Thyroid gland (tissue), 4 donors: ENCODE measurements at regions not wholly inside any gene's neighbourhood (a gene's known extent, or its start where the extent isn't known, plus 50 kb on each side); places are given as distances from the start of the nearest gene placed in this dataset.

Source experiments
- POLR2A ChIP-seq, 2 donors: fragments of 450-650 bp; IDR thresholded peaks; one replicate each; pipeline ENCODE4 v1.6.1; 2017; ENCODE audit warnings: antibody characterized with exemption in 2 of 2, mild to moderate bottlenecking in 2 of 2, moderate library complexity in 1 of 2
- TF ChIP-seq, protein P1 (sequence below), 6 experiments: fragments of 200-600 bp in 3 of 6; fragments of 450-650 bp in 3 of 6; sonication (generic) in 3 of 6; IDR thresholded peaks; one replicate each; pipeline ENCODE4 v1.5.1; 2016 to 2019; ENCODE audit warnings: antibody characterized with exemption in 6 of 6, mild to moderate bottlenecking in 2 of 6, inconsistent platforms in 1 of 6, moderate library complexity in 1 of 6

DNA sequence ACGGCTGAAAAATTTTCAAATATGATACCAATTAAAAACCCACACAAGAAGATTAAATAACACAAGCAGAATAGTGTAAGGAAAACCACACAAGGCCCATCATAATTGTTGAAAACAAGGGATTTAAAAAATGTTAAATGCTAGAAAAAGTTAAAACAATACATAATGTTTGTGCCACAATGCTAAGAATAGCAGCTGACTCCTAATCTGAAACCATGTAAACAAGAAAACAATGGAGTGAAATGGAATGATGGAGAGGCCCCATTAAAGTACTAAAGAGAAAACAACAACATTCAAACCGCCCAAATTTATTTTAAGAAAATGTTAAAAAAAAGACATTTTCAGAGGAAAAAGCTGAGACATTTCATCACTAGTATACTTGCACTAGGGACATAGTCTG is 663.6 kb upstream of the NCAM2 start:
- no peak for TF ChIP-seq POLR2A (IDR thresholded peaks at IDR 0.05)
- TF ChIP-seq, protein P1, sequence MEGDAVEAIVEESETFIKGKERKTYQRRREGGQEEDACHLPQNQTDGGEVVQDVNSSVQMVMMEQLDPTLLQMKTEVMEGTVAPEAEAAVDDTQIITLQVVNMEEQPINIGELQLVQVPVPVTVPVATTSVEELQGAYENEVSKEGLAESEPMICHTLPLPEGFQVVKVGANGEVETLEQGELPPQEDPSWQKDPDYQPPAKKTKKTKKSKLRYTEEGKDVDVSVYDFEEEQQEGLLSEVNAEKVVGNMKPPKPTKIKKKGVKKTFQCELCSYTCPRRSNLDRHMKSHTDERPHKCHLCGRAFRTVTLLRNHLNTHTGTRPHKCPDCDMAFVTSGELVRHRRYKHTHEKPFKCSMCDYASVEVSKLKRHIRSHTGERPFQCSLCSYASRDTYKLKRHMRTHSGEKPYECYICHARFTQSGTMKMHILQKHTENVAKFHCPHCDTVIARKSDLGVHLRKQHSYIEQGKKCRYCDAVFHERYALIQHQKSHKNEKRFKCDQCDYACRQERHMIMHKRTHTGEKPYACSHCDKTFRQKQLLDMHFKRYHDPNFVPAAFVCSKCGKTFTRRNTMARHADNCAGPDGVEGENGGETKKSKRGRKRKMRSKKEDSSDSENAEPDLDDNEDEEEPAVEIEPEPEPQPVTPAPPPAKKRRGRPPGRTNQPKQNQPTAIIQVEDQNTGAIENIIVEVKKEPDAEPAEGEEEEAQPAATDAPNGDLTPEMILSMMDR (IDR thresholded peaks at IDR 0.05) = no peak
